Kidney capillary endothelial cell (primary cell): ENCODE measurements at regions not wholly inside any gene's neighbourhood (a gene's known extent, or its start where the extent isn't known, plus 50 kb on each side); places are given as distances from the start of the nearest gene placed in this dataset.

Experiments used
- DNase-seq: peaks from one replicate; pipeline ENCODE4 v3.0.0-alpha.2; 2018; ENCODE audit warnings: low spot score

GRCh38 chr2:21438949-21439348, 315.2 kb downstream of the TDRD15 start:
- DNase-seq, result no peak

DNA sequence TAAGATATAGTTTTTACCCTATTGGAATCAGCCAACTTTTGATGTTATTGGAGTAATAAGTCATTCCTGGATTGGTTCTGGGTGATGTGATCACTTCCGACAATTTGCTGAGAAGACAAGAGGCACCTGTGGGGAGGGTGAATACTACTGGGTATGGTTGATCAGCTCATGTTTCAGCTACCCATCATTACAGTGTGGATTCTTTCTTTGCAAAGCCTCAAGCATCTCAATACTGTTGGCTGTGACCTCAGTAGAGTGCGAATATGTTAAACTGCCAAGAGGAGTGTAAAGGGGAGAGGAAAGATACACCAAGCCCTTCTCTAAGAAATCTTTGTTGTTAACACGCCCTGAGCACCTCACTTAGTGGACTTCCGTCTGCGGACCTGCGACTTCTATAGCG, 317.7 kb downstream of the TDRD15 start:
- no peak for DNase-seq

GRCh38 chr2:21443494-21444105, 319.8 kb downstream of the TDRD15 start:
- no peak for DNase-seq

DNA sequence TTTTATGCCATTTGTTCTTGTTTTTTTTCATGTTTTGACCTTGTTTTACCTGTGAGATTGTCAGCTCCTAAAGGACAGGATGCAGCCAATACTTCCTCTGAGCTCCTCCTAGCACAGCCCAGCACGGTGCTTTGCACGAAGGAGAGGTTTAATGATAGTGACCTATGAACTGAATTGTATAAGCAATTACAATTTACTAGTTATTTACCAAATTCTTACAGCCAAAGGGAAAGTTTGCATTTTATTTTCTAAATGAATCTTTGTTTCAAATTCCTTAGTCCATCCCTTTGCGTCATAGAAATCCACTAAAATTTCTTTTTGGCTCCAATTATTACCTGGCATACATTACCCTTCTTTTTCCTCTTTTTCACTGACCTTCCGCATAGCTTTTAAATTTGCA, 326.1 kb downstream of the TDRD15 start:
- no peak for DNase-seq

DNA sequence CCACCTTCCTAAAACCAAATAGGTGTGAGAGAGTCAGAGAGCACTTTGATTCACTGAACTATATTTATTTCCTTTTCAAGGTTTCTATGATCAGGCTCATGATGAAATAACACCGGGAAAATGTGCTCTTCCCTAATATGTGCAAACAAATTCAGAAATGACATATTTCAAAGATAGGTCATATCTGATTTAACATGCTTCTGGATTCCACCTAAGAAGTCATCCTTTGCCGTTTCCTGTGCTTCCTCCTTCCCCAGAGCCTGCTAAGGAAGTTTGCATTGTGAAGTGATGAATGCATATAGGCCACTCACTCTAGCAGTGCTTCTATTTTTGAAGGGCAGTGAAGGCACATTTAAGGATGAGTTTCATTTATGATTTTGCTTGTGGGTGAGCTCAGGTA, 327.6 kb downstream of the TDRD15 start:
- DNase-seq, result peak; percentile 78

GRCh38 chr2:21452263-21452662, 328.5 kb downstream of the TDRD15 start:
- peak; percentile 40 for DNase-seq

DNA sequence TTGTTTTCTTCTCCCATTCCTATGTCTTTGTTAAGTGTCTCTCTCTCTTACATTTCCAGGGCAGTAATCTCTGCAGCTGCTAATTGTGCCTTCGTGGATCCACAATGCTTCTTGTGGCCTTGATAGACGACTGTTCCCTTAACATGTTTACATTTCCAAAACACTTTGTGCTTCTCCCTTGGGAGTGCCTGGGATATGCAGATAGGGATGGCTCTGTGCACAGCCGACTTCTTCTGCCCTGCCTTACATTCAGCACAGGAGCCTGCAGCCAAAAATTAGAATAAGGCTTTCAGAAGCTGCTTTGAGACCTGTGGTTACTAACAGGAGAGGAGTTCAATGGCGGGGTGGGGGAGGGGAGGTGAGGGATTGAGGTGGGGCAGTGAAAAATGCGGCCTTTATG, 328.9 kb downstream of the TDRD15 start:
- no peak for DNase-seq

DNA sequence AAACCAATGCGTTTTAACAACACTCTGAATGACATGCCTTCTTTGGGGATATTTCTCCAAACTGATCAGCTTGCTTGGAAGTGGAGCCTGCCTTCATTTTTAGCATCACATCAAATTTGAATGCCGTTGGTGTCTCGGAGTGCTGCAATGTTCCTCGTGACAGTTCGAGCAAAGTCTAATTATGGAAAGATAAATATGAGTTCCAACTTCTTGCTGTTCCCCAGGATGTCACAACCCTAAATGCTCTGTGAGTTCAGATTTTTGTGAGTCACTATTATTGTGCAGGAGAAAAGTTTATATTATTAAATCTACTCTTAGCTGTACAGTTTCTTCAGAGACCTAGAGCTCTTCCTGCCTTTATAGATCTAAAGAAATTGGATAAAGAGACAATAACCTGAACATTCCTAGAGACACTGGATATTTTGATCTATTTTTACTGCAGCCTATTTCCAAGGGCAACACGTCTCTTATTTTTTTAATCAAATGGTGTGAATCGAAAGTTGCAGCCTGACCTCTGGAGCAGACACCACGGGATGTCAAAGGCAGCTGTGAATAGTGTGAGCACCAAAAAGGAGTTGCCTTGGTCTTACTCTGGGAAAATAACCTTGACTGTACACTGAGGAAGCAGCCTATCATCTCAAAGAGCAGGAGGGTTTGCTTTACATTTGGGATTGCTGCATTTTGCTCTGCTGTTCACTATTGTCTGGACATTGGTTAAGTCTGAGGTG, 330.1 kb downstream of the TDRD15 start:
- DNase-seq, result no peak

- DNase-seq, result no peak
These were observed 331.1 kb downstream of the TDRD15 start for GRCh38 chr2:21454839-21455238.

GRCh38 chr2:21461754-21462240, 338.0 kb downstream of the TDRD15 start:
- no peak for DNase-seq

DNA sequence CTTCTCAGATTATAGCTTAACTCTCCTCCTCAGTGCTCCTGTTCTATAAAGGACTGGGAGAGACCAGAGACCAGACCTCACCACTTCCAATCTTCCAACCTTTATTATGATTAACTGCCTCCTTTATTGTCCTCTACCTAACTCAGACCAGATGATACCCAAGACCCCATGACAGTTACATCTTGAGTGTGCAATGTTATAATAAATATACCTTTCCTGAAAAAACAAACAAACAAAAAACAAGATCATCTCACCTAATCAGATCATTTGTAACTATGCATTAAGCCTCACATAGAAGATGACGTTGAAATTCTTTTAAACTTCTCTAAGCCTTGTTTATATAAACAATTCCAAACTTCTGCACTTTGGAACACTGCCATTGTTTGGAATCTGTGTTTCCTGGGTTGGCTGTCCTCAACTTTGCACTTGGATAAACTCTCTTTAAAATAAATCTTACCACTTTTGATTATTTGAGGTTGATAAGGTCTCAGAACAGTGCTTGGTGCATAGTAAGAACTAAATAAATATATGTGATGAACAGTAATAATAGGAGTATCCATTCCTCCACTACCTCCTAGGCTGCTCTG, 342.7 kb downstream of the TDRD15 start:
- no peak for DNase-seq

- DNase-seq, result no peak
These were observed 343.6 kb downstream of the TDRD15 start for GRCh38 chr2:21467280-21467818.

- no peak for DNase-seq
These were observed 344.1 kb downstream of the TDRD15 start for GRCh38 chr2:21467910-21468309.

GRCh38 chr2:21468624-21469023, 344.9 kb downstream of the TDRD15 start:
- DNase-seq, result no peak

GRCh38 chr2:21469158-21469557, 345.4 kb downstream of the TDRD15 start:
- DNase-seq, result no peak

GRCh38 chr2:21469564-21469963, 345.8 kb downstream of the TDRD15 start:
- no peak for DNase-seq

DNA sequence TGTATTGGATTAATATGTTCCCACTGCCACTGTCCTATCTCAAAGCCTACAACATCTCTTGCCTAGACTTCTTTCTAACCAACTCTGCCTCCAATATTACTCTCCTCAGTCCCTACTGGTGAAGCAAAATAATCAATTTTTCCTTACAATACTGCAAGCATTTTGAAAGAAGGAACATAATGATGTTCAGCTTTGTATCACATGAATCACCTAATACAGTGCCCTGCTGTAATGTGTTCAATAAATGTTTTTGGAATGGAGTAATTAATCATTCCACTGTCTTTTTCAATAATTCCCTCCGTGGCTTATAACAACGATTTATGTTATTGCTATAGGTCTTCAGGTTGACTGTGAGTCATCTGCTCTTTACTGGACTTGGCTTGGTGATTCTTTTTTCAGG, 356.4 kb downstream of the TDRD15 start:
- DNase-seq, result no peak

GRCh38 chr2:21484643-21485042, 360.9 kb downstream of the TDRD15 start:
- DNase-seq, result no peak

DNA sequence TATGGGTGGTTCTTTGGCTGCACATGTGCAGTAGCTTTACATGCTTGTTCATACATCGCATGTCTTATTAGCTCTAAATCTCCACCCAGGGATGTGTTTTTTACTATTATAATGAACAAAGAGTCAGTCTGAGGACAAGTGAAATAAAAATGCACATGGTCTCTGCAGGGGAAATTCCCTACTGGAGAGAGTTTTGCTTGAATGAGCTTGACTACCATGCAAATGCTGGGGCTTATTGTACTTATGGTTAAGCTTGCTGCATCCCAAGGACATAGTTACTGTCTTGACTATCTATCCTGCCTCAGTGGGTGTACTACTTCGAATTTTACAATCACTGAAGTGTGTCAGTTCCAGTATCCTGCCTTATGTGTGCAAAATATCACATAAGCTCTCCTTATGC, 362.7 kb downstream of the TDRD15 start:
- no peak for DNase-seq

GRCh38 chr2:21489080-21489479, 365.3 kb downstream of the TDRD15 start:
- no peak for DNase-seq

GRCh38 chr2:21498016-21498415, 374.2 kb downstream of the TDRD15 start:
- no peak for DNase-seq

DNA sequence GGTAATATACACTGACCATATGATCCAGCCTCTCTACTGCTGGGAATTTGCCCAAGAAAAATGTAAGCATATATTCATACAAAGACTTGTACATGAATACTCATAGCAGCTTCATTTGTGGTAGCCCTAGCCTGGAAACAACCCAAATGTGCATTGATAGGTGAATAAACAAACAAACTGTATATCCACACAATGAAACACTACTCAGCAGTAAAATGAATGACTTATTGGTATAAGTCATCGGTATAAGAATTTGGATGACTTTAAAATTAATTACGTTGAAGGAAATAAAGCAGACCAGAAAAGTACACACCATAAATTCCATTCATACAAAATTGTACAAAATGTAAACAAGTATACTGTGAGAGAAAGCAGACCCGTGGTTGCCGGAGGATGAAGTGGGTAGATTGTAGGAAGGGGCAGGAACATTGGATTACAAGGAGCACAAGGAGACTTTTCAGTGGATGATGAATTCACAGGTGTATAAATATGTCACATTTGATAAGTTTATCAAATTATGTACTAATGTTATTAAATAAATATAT, 376.7 kb downstream of the TDRD15 start:
- no peak for DNase-seq
